Body of pancreas (tissue), 4 donors: ENCODE measurements at regions not wholly inside any gene's neighbourhood (a gene's known extent, or its start where the extent isn't known, plus 50 kb on each side); places are given as distances from the start of the nearest gene placed in this dataset.
A peak's percentile ranks its signal among the peaks of the same experiment; 100 is the strongest.

Experiments used
- ATAC-seq: fragments of 150-250 bp; one replicate; pipeline ENCODE4 v1.9.1; 2016
- DNase-seq, 4 donors: peaks; one replicate each; pipeline ENCODE4 v3.0.0-alpha.2; 2019
- H3K27ac ChIP-seq, 4 donors: fragments of 200-600 bp; sonication (generic); 1 replicate in 3 of 4; 2 replicates in 1 of 4; pipeline versions ENCODE4 v1.5.1 to v1.6.1; 2016 to 2019; ENCODE audit warnings: mild to moderate bottlenecking in 1 of 4, mixed read lengths in 1 of 4, moderate library complexity in 1 of 4
- H3K27me3 ChIP-seq, 2 donors: fragments of 200-600 bp; sonication (generic); one replicate each; pipeline ENCODE4 v1.6.0; 2016; ENCODE audit warnings: mild to moderate bottlenecking in 1 of 2
- H3K36me3 ChIP-seq, 2 donors: fragments of 200-600 bp; sonication (generic); replicated peaks in 1 of 2; 2 replicates each; pipeline ENCODE4 v1.5.1; 2016; ENCODE audit warnings: low read depth in 2 of 2; ENCODE audit not compliant: insufficient read depth in 1 of 2
- H3K4me1 ChIP-seq: fragments of 200-600 bp; sonication (generic); one replicate; pipeline ENCODE4 v1.6.0; 2016
- H3K4me3 ChIP-seq, 2 donors: fragments of 200-600 bp; sonication (generic); 1 replicate in 1 of 2; 2 replicates in 1 of 2; pipeline ENCODE4 v1.5.1; 2016 to 2019
- H3K9me3 ChIP-seq, 3 donors: fragments of 200-600 bp; sonication (generic); 1 replicate in 2 of 3; 2 replicates in 1 of 3; pipeline ENCODE4 v1.5.1; 2016
- CTCF ChIP-seq, 7 experiments: fragments of 450-650 bp in 4 of 7; fragments of 200-600 bp in 3 of 7; sonication (generic) in 3 of 7; IDR thresholded peaks; one replicate each; pipeline ENCODE4 v1.5.1; 2016 to 2019; ENCODE audit warnings: antibody characterized with exemption in 7 of 7
- POLR2A ChIP-seq, 3 donors: fragments of 450-650 bp; IDR thresholded peaks; one replicate each; pipeline ENCODE4 v1.6.1; 2016; ENCODE audit warnings: antibody characterized with exemption in 3 of 3, mild to moderate bottlenecking in 2 of 3
- WGBS, 2 donors: methylation state at CpG; one replicate each; pipeline ENCODE4 v1.1.5; 2017; 5-methylcytosine and 5-hydroxymethylcytosine counted together
- intact Hi-C: fragments of 100-400 bp; cut with DNase I; formaldehyde crosslinking; loops from one replicate; pipeline ENCODE4 v1.15.1; 2023

DNA sequence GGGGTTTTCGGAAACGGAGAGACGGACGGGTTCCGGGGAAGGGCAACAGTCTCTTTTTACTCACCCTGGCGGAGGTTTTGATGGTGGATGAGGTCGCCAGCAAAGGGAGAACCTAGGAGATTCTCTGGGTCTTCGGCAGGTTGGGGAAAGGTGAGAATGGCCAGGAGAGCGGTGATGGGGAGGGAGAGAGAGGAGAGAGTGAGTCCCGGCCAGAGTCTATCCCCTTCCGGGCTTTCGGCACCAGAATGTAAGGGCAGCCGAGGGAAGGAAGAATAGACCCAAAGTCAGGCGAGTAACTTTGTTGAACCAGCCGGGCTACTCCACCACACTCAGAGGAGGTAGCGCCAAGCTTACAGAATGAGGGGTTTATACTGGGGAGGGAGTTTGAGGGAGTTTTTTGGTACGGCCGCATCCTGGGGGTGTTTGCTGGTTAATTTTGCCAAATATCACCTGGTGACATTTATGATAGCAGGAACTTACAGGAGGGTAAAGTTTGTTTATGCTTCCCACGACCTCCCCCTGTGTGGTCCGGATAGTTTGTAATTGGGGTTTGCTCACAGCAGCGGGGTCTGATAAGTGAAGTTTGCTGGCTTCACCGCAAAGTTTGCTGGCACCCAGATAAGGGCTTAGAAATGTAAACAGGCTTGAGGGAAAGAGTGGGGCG lies 141.1 kb upstream of the ETV3 start:
- ATAC-seq (peak; percentile 29), DNase-seq (peak in 1 of 4 donors; percentile 44)
- Histone ChIP-seq H3K9me3 (no peaks in the 10 kb centered on the region), H3K4me3 (no peak overlapping the region), H3K36me3 (no peaks in the 10 kb centered on the region), H3K27ac (no peak overlapping the region), H3K27me3 (no peaks in the 10 kb centered on the region), H3K4me1 (peaks cover 42% of the 10 kb centered on the region)
- 34 to 47% methylated on average over 22 to 23 of the region's 23 CpGs for WGBS, 2 donors
- intact Hi-C loops, result no loop called here
- no peak for TF ChIP-seq CTCF (IDR thresholded peaks at IDR 0.05)
- TF ChIP-seq POLR2A (IDR thresholded peaks at IDR 0.05), result no peak

DNA sequence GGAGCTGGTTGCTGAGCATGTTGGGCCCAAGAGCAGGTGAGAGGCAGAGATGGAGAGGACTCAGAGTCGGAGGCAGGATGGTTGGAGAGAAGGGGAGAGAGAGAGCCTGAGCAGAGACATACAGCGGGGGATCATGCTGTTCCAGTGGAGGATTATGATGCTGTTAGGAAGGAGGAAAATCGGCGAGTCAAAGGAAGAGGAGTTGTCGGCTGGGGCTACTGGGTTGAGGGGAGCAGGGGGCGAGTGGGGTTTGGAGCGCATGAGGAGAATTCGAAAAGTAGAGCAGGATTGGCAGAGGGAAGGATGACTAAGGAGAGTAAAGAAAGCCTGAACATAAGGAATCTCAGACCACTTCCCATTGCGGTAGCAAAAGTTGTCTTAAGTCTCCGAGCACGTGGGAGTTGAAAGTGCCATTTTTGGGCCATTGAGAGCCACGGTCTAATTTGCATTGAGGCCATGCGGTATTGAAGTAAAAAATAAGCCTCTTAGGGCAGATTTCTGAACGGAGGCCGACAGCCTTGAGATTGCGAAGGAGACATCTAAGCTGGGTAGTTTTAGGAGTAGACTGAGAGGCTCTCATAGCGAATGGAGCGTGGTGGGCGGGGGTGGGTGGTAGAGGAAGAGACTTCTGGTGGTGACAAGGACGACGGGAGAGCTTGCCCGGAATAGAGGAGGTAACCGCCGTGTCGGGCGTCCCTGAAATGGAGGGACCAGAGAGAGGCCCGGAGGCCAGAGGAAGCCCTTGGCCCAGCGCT lies 140.4 kb upstream of the ETV3 start:
- DNase-seq (no peak), ATAC-seq (no peak)
- H3K27me3 ChIP-seq, result no peaks in the 10 kb centered on the region
- no peak overlapping the region for H3K4me3 ChIP-seq
- no peak overlapping the region for H3K27ac ChIP-seq
- WGBS, 2 donors, result 86 to 91% methylated on average over 28 of the region's 28 CpGs
- H3K36me3 ChIP-seq, result no peaks in the 10 kb centered on the region
- H3K4me1 ChIP-seq, result peaks cover 44% of the 10 kb centered on the region
- TF ChIP-seq CTCF (IDR thresholded peaks at IDR 0.05) (no peak), POLR2A (IDR thresholded peaks at IDR 0.05) (no peak)
- H3K9me3 ChIP-seq, result no peaks in the 10 kb centered on the region
- intact Hi-C loops, result no loop called here

DNA sequence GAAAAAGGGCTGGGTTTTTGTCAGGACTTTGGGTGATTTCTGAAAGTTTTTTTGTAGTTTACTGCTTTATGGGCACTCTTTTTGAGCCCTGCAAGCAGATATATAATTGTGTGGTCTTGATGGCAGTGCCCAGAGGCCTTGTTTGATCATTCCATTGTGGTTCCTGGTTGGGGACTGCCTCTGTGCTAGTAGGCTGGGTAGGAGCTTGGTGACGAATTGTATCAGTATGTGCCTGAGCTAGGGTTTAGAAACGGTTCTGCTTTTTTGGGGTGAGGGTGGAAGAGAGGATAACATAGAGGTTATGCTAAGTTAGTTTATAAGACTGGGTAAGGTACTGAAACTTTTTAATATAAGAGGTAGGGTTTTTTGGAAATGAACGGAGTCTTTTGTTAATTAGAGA lies 139.7 kb upstream of the ETV3 start:
- Histone ChIP-seq H3K4me3 (no peak overlapping the region), H3K36me3 (no peaks in the 10 kb centered on the region), H3K9me3 (no peaks in the 10 kb centered on the region), H3K27ac (no peak overlapping the region), H3K27me3 (no peaks in the 10 kb centered on the region), H3K4me1 (peaks cover 44% of the 10 kb centered on the region)
- intact Hi-C loops, result no loop called here
- DNase-seq (no peak), ATAC-seq (no peak)
- 65 to 90% methylated on average over 3 of the region's 3 CpGs for WGBS, 2 donors
- TF ChIP-seq CTCF (IDR thresholded peaks at IDR 0.05), result no peak
- no peak for TF ChIP-seq POLR2A (IDR thresholded peaks at IDR 0.05)

DNA sequence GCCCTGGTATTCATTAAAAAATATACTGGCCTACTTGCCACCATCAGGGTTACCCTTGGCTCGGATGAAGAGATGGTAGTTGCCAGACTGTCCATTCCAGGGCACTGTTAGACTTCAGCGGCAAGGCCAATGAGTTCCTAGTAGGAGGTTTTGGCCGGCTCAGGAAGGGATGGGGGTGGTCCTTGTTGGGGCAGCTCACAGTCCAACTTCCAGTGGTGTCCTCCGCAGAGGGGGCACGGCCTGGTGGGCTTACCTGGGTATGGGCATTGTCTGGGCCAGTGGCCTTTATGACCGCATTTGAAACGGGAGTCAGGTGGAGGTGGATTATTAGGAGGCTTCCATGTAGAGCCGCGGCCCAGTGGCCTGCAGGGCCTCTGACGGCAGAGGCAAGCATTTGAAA lies 139.1 kb upstream of the ETV3 start:
- H3K27ac ChIP-seq, result no peak overlapping the region
- intact Hi-C loops, result no loop called here
- no peak overlapping the region for H3K4me3 ChIP-seq
- H3K27me3 ChIP-seq, result no peaks in the 10 kb centered on the region
- no peaks in the 10 kb centered on the region for H3K9me3 ChIP-seq
- no peaks in the 10 kb centered on the region for H3K36me3 ChIP-seq
- ATAC-seq (no peak), DNase-seq (no peak)
- TF ChIP-seq CTCF (IDR thresholded peaks at IDR 0.05), result no peak
- no peak for TF ChIP-seq POLR2A (IDR thresholded peaks at IDR 0.05)
- H3K4me1 ChIP-seq, result peaks cover 45% of the 10 kb centered on the region
- 92 to 98% methylated on average over 10 of the region's 10 CpGs for WGBS, 2 donors
